ENCODE measurements at regions not wholly inside any gene's neighbourhood (a gene's known extent, or its start where the extent isn't known, plus 50 kb on each side); places are given as distances from the start of the nearest gene placed in this dataset.

- intact Hi-C loops (cut with micrococcal nuclease), result no loop called here
- Histone ChIP-seq H3K79me2 (ENCODE audit: insufficient read depth, low read length) (no peaks in the 10 kb centered on the region), H3K4me3 (replicated peaks in 1 of 2; ENCODE audit: low read depth in 1 of 2, low read length in 2 of 2) (no peak overlapping the region), H3K9ac (ENCODE audit: low read length) (no peak overlapping the region), H3K4me1 (ENCODE audit: control insufficient read depth in 1 of 2, insufficient read depth in 2 of 2, low read length in 2 of 2) (no peaks in the 10 kb centered on the region), H2AFZ (ENCODE audit: low read depth, low read length, poor library complexity, severe bottlenecking) (no peak overlapping the region), H3K4me2 (ENCODE audit: low read length) (no peak overlapping the region), H3K9me3 (ENCODE audit: control insufficient read depth in 1 of 2, insufficient read depth in 1 of 2, low read depth in 1 of 2, low read length in 2 of 2) (peaks cover 0 to 3% of the 10 kb centered on the region in 2 experiments; a peak in 1 of 4 replicates), H4K20me1 (ENCODE audit: insufficient read depth) (no peaks in the 10 kb centered on the region), H3K27me3 (ENCODE audit: insufficient read depth, low read length) (no peaks in the 10 kb centered on the region), H3K9me2 (ENCODE audit: insufficient read depth) (no peaks in the 10 kb centered on the region), H3K36me3 (ENCODE audit: control insufficient read depth in 1 of 2, insufficient read depth in 2 of 2, low read length in 2 of 2) (no peaks in the 10 kb centered on the region; a peak in 1 of 4 replicates), H3K27ac (ENCODE audit: low read depth, low read length) (no peak overlapping the region)
- ChIA-PET RAD21 (ENCODE audit: low non-redundant PET in 1 of 2, low total read pairs in 2 of 2, uncharacterized antibody in 2 of 2, unreplicated experiment in 2 of 2) (no interaction called here), POLR2A (no interaction called here), CTCF (no interaction called here)
- no TSS peak for BruUV-seq (replicated peaks)
- no peak for ATAC-seq
- DNase-seq (ENCODE audit: low read depth, low spot score), result no peak
- peak; percentile 88; the same call in 1 of the 2 replicates for TF ChIP-seq CBX3 (IDR thresholded peaks at IDR 0.05; ENCODE audit: low read depth)
- no peak for TF ChIP-seq TCF7L2 (IDR thresholded peaks at IDR 0.05; ENCODE audit: borderline replicate concordance, extremely low read depth, insufficient read depth, insufficient read length)
- TF ChIP-seq, protein P1, sequence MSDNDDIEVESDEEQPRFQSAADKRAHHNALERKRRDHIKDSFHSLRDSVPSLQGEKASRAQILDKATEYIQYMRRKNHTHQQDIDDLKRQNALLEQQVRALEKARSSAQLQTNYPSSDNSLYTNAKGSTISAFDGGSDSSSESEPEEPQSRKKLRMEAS (IDR thresholded peaks at IDR 0.05), result no peak
These were observed 118.9 kb upstream of the HMGA2 start for GRCh38 chr12:65705380-65705876.

- H3K4me2 ChIP-seq (ENCODE audit: low read length), result no peak overlapping the region
- no peak for DNase-seq (ENCODE audit: low read depth, low spot score)
- ATAC-seq, result no peak
- no peaks in the 10 kb centered on the region for H3K27me3 ChIP-seq (ENCODE audit: insufficient read depth, low read length)
- ChIA-PET RAD21 (ENCODE audit: low non-redundant PET in 1 of 2, low total read pairs in 2 of 2, uncharacterized antibody in 2 of 2, unreplicated experiment in 2 of 2) (no interaction called here), POLR2A (no interaction called here), CTCF (no interaction called here)
- H3K9ac ChIP-seq (ENCODE audit: low read length), result no peak overlapping the region
- no peaks in the 10 kb centered on the region for H3K4me1 ChIP-seq (ENCODE audit: control insufficient read depth in 1 of 2, insufficient read depth in 2 of 2, low read length in 2 of 2)
- intact Hi-C loops (cut with micrococcal nuclease), result no loop called here
- no peak for TF ChIP-seq EZH2 (IDR thresholded peaks at IDR 0.05)
- TF ChIP-seq EZH2phosphoT487 (IDR thresholded peaks at IDR 0.05; ENCODE audit: borderline replicate concordance), result no peak
- no peak for TF ChIP-seq SRF (IDR thresholded peaks at IDR 0.05; ENCODE audit: low read depth)
- TF ChIP-seq ZNF274 (IDR thresholded peaks at IDR 0.05; ENCODE audit: low read depth, low read length), result no peak
- TF ChIP-seq FOSL1 (IDR thresholded peaks at IDR 0.05; ENCODE audit: low read depth), result no peak
- TF ChIP-seq CEBPB (IDR thresholded peaks at IDR 0.05; ENCODE audit: low read depth), result no peak
- no peak for TF ChIP-seq POLR2A (IDR thresholded peaks at IDR 0.05; ENCODE audit: borderline replicate concordance, extremely low read depth, insufficient read depth, insufficient read length)
- TF ChIP-seq SIN3A (IDR thresholded peaks at IDR 0.05; ENCODE audit: low read depth), result no peak
- no peak for TF ChIP-seq ZFX (IDR thresholded peaks at IDR 0.05)
- TF ChIP-seq, protein P2, sequence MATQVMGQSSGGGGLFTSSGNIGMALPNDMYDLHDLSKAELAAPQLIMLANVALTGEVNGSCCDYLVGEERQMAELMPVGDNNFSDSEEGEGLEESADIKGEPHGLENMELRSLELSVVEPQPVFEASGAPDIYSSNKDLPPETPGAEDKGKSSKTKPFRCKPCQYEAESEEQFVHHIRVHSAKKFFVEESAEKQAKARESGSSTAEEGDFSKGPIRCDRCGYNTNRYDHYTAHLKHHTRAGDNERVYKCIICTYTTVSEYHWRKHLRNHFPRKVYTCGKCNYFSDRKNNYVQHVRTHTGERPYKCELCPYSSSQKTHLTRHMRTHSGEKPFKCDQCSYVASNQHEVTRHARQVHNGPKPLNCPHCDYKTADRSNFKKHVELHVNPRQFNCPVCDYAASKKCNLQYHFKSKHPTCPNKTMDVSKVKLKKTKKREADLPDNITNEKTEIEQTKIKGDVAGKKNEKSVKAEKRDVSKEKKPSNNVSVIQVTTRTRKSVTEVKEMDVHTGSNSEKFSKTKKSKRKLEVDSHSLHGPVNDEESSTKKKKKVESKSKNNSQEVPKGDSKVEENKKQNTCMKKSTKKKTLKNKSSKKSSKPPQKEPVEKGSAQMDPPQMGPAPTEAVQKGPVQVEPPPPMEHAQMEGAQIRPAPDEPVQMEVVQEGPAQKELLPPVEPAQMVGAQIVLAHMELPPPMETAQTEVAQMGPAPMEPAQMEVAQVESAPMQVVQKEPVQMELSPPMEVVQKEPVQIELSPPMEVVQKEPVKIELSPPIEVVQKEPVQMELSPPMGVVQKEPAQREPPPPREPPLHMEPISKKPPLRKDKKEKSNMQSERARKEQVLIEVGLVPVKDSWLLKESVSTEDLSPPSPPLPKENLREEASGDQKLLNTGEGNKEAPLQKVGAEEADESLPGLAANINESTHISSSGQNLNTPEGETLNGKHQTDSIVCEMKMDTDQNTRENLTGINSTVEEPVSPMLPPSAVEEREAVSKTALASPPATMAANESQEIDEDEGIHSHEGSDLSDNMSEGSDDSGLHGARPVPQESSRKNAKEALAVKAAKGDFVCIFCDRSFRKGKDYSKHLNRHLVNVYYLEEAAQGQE (IDR thresholded peaks at IDR 0.05; ENCODE audit: low read depth), result no peak
- TF ChIP-seq ZBTB33 (IDR thresholded peaks at IDR 0.05; ENCODE audit: extremely low read depth, insufficient replicate concordance, low read length), result no peak
- no peak for TF ChIP-seq CBX3 (IDR thresholded peaks at IDR 0.05; ENCODE audit: low read depth)
- TF ChIP-seq, protein P3, sequence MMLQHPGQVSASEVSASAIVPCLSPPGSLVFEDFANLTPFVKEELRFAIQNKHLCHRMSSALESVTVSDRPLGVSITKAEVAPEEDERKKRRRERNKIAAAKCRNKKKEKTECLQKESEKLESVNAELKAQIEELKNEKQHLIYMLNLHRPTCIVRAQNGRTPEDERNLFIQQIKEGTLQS (IDR thresholded peaks at IDR 0.05), result no peak
- no peaks in the 10 kb centered on the region for H3K79me2 ChIP-seq (ENCODE audit: insufficient read depth, low read length)
- H3K9me2 ChIP-seq (ENCODE audit: insufficient read depth), result no peaks in the 10 kb centered on the region
- H2AFZ ChIP-seq (ENCODE audit: low read depth, low read length, poor library complexity, severe bottlenecking), result no peak overlapping the region
- peaks cover 0 to 3% of the 10 kb centered on the region in 2 experiments; a peak in 1 of 4 replicates for H3K9me3 ChIP-seq (ENCODE audit: control insufficient read depth in 1 of 2, insufficient read depth in 1 of 2, low read depth in 1 of 2, low read length in 2 of 2)
- H3K36me3 ChIP-seq (ENCODE audit: control insufficient read depth in 1 of 2, insufficient read depth in 2 of 2, low read length in 2 of 2), result no peaks in the 10 kb centered on the region; a peak in 1 of 4 replicates
- no peak overlapping the region for H3K4me3 ChIP-seq (replicated peaks in 1 of 2; ENCODE audit: low read depth in 1 of 2, low read length in 2 of 2)
- H4K20me1 ChIP-seq (ENCODE audit: insufficient read depth), result no peaks in the 10 kb centered on the region
- BruUV-seq (replicated peaks), result no TSS peak
- H3K27ac ChIP-seq (ENCODE audit: low read depth, low read length), result no peak overlapping the region
These were observed 117.2 kb upstream of the HMGA2 start for GRCh38 chr12:65707051-65707450.

Data from HCT116 (cell line).